ENCODE measurements at regions not wholly inside any gene's neighbourhood (a gene's known extent, or its start where the extent isn't known, plus 50 kb on each side); places are given as distances from the start of the nearest gene placed in this dataset.

- H3K27me3 ChIP-seq (ENCODE audit: low read depth, low read length), result no peaks in the 10 kb centered on the region
- H3K9ac ChIP-seq (ENCODE audit: low read length), result no peak overlapping the region
- H3K4me2 ChIP-seq (ENCODE audit: low read length), result no peak overlapping the region
- H4K20me1 ChIP-seq (ENCODE audit: insufficient read depth, low read length), result no peaks in the 10 kb centered on the region
- H3K4me3 ChIP-seq (ENCODE audit: low read length), result no peak overlapping the region
- H3K9me3 ChIP-seq (ENCODE audit: insufficient read depth, low read length), result no peaks in the 10 kb centered on the region
- 0 out of 2 replicates have a peak, but pooled peaks cover 3% of the 10 kb centered on the region for H3K4me1 ChIP-seq (ENCODE audit: low read length)
- H3K36me3 ChIP-seq (replicated peaks; ENCODE audit: low read depth, low read length), result no peaks in the 10 kb centered on the region
- no peaks in the 10 kb centered on the region for H3K79me2 ChIP-seq (ENCODE audit: low read length)
- no peak overlapping the region for H2AFZ ChIP-seq (ENCODE audit: low read depth, low read length)
- no peak overlapping the region for H3K27ac ChIP-seq (ENCODE audit: low read length)
- TF ChIP-seq, protein P1, sequence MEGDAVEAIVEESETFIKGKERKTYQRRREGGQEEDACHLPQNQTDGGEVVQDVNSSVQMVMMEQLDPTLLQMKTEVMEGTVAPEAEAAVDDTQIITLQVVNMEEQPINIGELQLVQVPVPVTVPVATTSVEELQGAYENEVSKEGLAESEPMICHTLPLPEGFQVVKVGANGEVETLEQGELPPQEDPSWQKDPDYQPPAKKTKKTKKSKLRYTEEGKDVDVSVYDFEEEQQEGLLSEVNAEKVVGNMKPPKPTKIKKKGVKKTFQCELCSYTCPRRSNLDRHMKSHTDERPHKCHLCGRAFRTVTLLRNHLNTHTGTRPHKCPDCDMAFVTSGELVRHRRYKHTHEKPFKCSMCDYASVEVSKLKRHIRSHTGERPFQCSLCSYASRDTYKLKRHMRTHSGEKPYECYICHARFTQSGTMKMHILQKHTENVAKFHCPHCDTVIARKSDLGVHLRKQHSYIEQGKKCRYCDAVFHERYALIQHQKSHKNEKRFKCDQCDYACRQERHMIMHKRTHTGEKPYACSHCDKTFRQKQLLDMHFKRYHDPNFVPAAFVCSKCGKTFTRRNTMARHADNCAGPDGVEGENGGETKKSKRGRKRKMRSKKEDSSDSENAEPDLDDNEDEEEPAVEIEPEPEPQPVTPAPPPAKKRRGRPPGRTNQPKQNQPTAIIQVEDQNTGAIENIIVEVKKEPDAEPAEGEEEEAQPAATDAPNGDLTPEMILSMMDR (IDR thresholded peaks at IDR 0.05; ENCODE audit: low read depth, low read length), result peak; percentile 80
- TF ChIP-seq EZH2phosphoT487 (IDR thresholded peaks at IDR 0.05; ENCODE audit: low read depth), result no peak
These were observed 927.0 kb upstream of the CRIM1 start for GRCh38 chr2:35428548-35428947.

- TF ChIP-seq EZH2phosphoT487 (IDR thresholded peaks at IDR 0.05; ENCODE audit: low read depth), result no peak
- TF ChIP-seq, protein P1 (IDR thresholded peaks at IDR 0.05; ENCODE audit: low read depth, low read length), result no peak
- Histone ChIP-seq H3K27ac (ENCODE audit: low read length) (no peak overlapping the region), H4K20me1 (ENCODE audit: insufficient read depth, low read length) (no peaks in the 10 kb centered on the region)
These were observed 934.1 kb upstream of the CRIM1 start for GRCh38 chr2:35421485-35421884.

DNA sequence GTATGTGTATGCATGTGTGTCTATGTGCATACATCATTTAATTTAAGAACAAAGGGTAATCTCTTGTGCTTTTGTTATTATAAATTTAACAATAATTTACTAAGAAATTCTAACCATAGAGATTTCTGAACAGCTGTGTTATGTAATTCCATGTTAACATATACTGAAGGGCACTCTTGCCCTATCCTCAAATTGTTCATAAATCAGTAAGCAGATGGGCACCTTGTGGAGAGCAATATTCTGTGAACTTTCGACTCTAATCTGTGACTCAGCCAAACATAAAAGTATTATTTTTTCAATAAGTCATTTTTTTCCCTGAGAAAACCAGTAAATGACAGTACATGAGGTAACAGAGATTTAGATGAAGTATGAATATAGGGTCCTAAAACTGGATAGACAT lies 938.3 kb upstream of the CRIM1 start:
- no peaks in the 10 kb centered on the region for H3K79me2 ChIP-seq (ENCODE audit: low read length)
- H2AFZ ChIP-seq (ENCODE audit: low read depth, low read length), result no peak overlapping the region
- no peaks in the 10 kb centered on the region for H3K4me1 ChIP-seq (ENCODE audit: low read length)
- no peak overlapping the region for H3K4me3 ChIP-seq (ENCODE audit: low read length)
- no peaks in the 10 kb centered on the region for H3K9me3 ChIP-seq (ENCODE audit: insufficient read depth, low read length)
- no peaks in the 10 kb centered on the region for H3K36me3 ChIP-seq (replicated peaks; ENCODE audit: low read depth, low read length)
- H3K9ac ChIP-seq (ENCODE audit: low read length), result no peak overlapping the region
- no peak overlapping the region for H3K27ac ChIP-seq (ENCODE audit: low read length)
- H3K4me2 ChIP-seq (ENCODE audit: low read length), result no peak overlapping the region
- TF ChIP-seq, protein P1 (IDR thresholded peaks at IDR 0.05; ENCODE audit: low read depth, low read length), result no peak
- TF ChIP-seq EZH2phosphoT487 (IDR thresholded peaks at IDR 0.05; ENCODE audit: low read depth), result no peak
- no peaks in the 10 kb centered on the region for H4K20me1 ChIP-seq (ENCODE audit: insufficient read depth, low read length)
- H3K27me3 ChIP-seq (ENCODE audit: low read depth, low read length), result no peaks in the 10 kb centered on the region

More at GRCh38 chr2:35421485-35421884, 934.1 kb upstream of the CRIM1 start:
- H3K79me2 ChIP-seq (ENCODE audit: low read length), result no peaks in the 10 kb centered on the region
- H3K9ac ChIP-seq (ENCODE audit: low read length), result no peak overlapping the region
- H2AFZ ChIP-seq (ENCODE audit: low read depth, low read length), result no peak overlapping the region
- no peak overlapping the region for H3K4me2 ChIP-seq (ENCODE audit: low read length)
- no peak overlapping the region for H3K4me3 ChIP-seq (ENCODE audit: low read length)
- no peaks in the 10 kb centered on the region for H3K36me3 ChIP-seq (replicated peaks; ENCODE audit: low read depth, low read length)
- H3K9me3 ChIP-seq (ENCODE audit: insufficient read depth, low read length), result no peaks in the 10 kb centered on the region
- no peaks in the 10 kb centered on the region for H3K4me1 ChIP-seq (ENCODE audit: low read length)
- no peaks in the 10 kb centered on the region for H3K27me3 ChIP-seq (ENCODE audit: low read depth, low read length)

- Histone ChIP-seq H3K4me3 (ENCODE audit: low read length) (no peak overlapping the region), H3K9ac (ENCODE audit: low read length) (no peak overlapping the region), H3K79me2 (ENCODE audit: low read length) (no peaks in the 10 kb centered on the region), H3K4me2 (ENCODE audit: low read length) (no peak overlapping the region), H4K20me1 (ENCODE audit: insufficient read depth, low read length) (no peaks in the 10 kb centered on the region), H3K4me1 (ENCODE audit: low read length) (no peaks in the 10 kb centered on the region), H3K9me3 (ENCODE audit: insufficient read depth, low read length) (no peaks in the 10 kb centered on the region), H3K27ac (ENCODE audit: low read length) (no peak overlapping the region), H3K27me3 (ENCODE audit: low read depth, low read length) (no peaks in the 10 kb centered on the region), H3K36me3 (replicated peaks; ENCODE audit: low read depth, low read length) (no peaks in the 10 kb centered on the region), H2AFZ (ENCODE audit: low read depth, low read length) (no peak overlapping the region)
- TF ChIP-seq, protein P1 (IDR thresholded peaks at IDR 0.05; ENCODE audit: low read depth, low read length), result no peak
- TF ChIP-seq EZH2phosphoT487 (IDR thresholded peaks at IDR 0.05; ENCODE audit: low read depth), result no peak
These were observed 939.0 kb upstream of the CRIM1 start for GRCh38 chr2:35416391-35417140.

Data from OCI-LY3 (cell line).